ENCODE measurements at regions not wholly inside any gene's neighbourhood (a gene's known extent, or its start where the extent isn't known, plus 50 kb on each side); places are given as distances from the start of the nearest gene placed in this dataset.
"Not testable (repeated sequence)": the region's sequence is repeated elsewhere in the genome, so short reads cannot be mapped to it uniquely, and the experiment has no call there.

DNA sequence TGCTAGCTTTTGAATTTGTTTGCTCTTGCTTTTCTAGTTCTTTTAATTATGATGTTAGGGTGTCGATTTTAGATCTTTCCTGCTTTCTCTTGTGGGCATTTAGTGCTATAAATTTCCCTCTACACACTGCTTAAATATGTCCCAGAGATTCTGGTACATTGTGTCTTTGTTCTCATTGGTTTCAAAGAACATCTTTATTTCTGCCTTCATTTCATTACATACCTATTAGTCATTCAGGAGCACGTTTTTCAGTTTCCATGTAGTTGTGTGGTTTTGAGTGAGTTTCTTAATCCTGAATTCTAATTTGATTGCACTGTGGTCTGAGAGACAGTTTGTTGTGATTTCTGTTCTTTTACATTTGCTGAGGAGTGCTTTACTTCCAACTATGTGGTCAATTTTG lies 51.2 kb upstream of the MB21D2 start:
- H3K4me1 ChIP-seq (replicated peaks); H3K36me3 ChIP-seq; H3K9me3 ChIP-seq; intact Hi-C loops (cut with DNase I); H3K27ac ChIP-seq; H3K27me3 ChIP-seq (replicated peaks; ENCODE audit: insufficient read depth); H3K4me3 ChIP-seq; DNase-seq (ENCODE audit: low spot score): not testable (repeated sequence)
- 58% methylated on average over 2 of the region's 2 CpGs for WGBS

GRCh38 chr3:192980632-192981031 lies 63.0 kb upstream of the MB21D2 start:
- WGBS, result 73% methylated on average over 5 of the region's 5 CpGs
- intact Hi-C loops (cut with DNase I), result no loop called here
- no peak for DNase-seq (ENCODE audit: low spot score)
- Histone ChIP-seq H3K4me1 (replicated peaks) (no peaks in the 10 kb centered on the region), H3K4me3 (no peak overlapping the region), H3K27ac (no peak overlapping the region), H3K27me3 (replicated peaks; ENCODE audit: insufficient read depth) (no peaks in the 10 kb centered on the region), H3K36me3 (no peaks in the 10 kb centered on the region), H3K9me3 (no peaks in the 10 kb centered on the region)
- TF ChIP-seq, protein P1, sequence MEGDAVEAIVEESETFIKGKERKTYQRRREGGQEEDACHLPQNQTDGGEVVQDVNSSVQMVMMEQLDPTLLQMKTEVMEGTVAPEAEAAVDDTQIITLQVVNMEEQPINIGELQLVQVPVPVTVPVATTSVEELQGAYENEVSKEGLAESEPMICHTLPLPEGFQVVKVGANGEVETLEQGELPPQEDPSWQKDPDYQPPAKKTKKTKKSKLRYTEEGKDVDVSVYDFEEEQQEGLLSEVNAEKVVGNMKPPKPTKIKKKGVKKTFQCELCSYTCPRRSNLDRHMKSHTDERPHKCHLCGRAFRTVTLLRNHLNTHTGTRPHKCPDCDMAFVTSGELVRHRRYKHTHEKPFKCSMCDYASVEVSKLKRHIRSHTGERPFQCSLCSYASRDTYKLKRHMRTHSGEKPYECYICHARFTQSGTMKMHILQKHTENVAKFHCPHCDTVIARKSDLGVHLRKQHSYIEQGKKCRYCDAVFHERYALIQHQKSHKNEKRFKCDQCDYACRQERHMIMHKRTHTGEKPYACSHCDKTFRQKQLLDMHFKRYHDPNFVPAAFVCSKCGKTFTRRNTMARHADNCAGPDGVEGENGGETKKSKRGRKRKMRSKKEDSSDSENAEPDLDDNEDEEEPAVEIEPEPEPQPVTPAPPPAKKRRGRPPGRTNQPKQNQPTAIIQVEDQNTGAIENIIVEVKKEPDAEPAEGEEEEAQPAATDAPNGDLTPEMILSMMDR (IDR thresholded peaks at IDR 0.05), result no peak
- TF ChIP-seq POLR2A (IDR thresholded peaks at IDR 0.05) (no peak), POLR2AphosphoS5 (IDR thresholded peaks at IDR 0.05) (no peak)

DNA sequence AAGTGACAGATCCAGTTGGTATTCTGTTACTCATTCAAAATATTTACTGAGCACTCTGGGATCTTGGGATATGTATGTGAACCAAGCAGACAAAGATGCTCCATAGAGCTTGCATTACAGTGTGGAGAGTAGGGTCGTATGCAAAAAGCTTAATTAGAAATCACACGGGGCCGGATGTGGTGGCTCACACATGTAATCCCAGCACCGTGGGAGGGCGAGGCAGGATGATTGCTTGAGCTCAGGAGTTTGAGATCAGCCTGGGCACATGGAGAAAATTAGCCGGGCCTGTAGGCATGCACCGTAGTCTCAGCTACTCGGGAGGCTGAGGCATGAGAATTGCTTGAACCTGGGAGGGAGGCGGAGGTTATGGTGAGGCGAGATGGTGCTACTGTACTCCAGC lies 68.7 kb upstream of the MB21D2 start:
- Histone ChIP-seq H3K4me3 (no peak overlapping the region), H3K27me3 (replicated peaks; ENCODE audit: insufficient read depth) (no peaks in the 10 kb centered on the region), H3K36me3 (no peaks in the 10 kb centered on the region), H3K27ac (no peak overlapping the region), H3K9me3 (no peaks in the 10 kb centered on the region), H3K4me1 (replicated peaks) (no peaks in the 10 kb centered on the region)
- DNase-seq (ENCODE audit: low spot score), result no peak
- TF ChIP-seq POLR2AphosphoS5 (IDR thresholded peaks at IDR 0.05), result no peak
- TF ChIP-seq, protein P1 (IDR thresholded peaks at IDR 0.05), result no peak
- TF ChIP-seq POLR2A (IDR thresholded peaks at IDR 0.05), result no peak
- intact Hi-C loops (cut with DNase I), result no loop called here
- WGBS, result 88% methylated on average over 10 of the region's 10 CpGs

DNA sequence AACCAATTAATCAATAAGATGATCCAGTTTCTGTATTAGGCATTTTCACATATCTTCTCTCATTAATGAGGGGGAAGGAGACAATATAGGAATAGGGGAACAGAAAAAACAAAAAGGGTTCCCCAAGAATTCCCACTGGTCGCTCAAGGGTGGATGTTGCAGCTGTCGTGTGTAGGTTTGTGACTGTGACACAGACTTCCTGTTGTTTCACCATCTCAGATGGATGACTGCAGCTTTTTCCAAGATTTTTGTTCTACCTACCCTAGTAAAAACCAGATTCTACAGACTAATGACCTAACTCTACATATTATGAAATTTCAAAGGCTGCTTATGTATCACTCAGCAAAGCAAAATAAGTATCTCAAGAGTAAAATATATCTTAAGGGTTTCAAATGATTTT lies 73.7 kb upstream of the MB21D2 start:
- no peaks in the 10 kb centered on the region for H3K36me3 ChIP-seq
- no peak overlapping the region for H3K4me3 ChIP-seq
- H3K27me3 ChIP-seq (replicated peaks; ENCODE audit: insufficient read depth), result no peaks in the 10 kb centered on the region
- H3K4me1 ChIP-seq (replicated peaks), result no peaks in the 10 kb centered on the region
- WGBS, result 86% methylated on average over 2 of the region's 2 CpGs
- DNase-seq (ENCODE audit: low spot score), result no peak
- intact Hi-C loops (cut with DNase I), result no loop called here
- H3K27ac ChIP-seq, result no peak overlapping the region
- H3K9me3 ChIP-seq, result no peaks in the 10 kb centered on the region
- TF ChIP-seq POLR2A (IDR thresholded peaks at IDR 0.05) (no peak), POLR2AphosphoS5 (IDR thresholded peaks at IDR 0.05) (no peak)
- TF ChIP-seq, protein P1 (IDR thresholded peaks at IDR 0.05), result no peak

GRCh38 chr3:192992361-192992760 lies 74.7 kb upstream of the MB21D2 start:
- H3K27ac ChIP-seq, result no peak overlapping the region
- WGBS, result 81% methylated on average over 6 of the region's 6 CpGs
- H3K36me3 ChIP-seq, result no peaks in the 10 kb centered on the region

More at GRCh38 chr3:192992361-192992760, 74.7 kb upstream of the MB21D2 start:
- intact Hi-C loops (cut with DNase I), result no loop called here
- Histone ChIP-seq H3K4me1 (replicated peaks) (no peaks in the 10 kb centered on the region), H3K9me3 (no peaks in the 10 kb centered on the region), H3K27me3 (replicated peaks; ENCODE audit: insufficient read depth) (no peaks in the 10 kb centered on the region), H3K4me3 (no peak overlapping the region)
- no peak for DNase-seq (ENCODE audit: low spot score)
- TF ChIP-seq POLR2AphosphoS5 (IDR thresholded peaks at IDR 0.05), result no peak
- no peak for TF ChIP-seq POLR2A (IDR thresholded peaks at IDR 0.05)
- TF ChIP-seq, protein P1 (IDR thresholded peaks at IDR 0.05), result no peak

Data from prostate gland (tissue), 2 donors.